Mesendoderm (in vitro differentiated cells): ENCODE measurements at regions not wholly inside any gene's neighbourhood (a gene's known extent, or its start where the extent isn't known, plus 50 kb on each side); places are given as distances from the start of the nearest gene placed in this dataset.

Experiments
- DNase-seq: peaks from one replicate; pipeline ENCODE4 v3.0.0; 2013
- H2AK5ac ChIP-seq: 2 replicates; pipeline ENCODE4 v1.6.1; 2013; ENCODE audit warnings: low read length, inconsistent platforms
- H2BK120ac ChIP-seq: 2 replicates; pipeline ENCODE4 v1.6.1; 2013; ENCODE audit warnings: low read depth, mild to moderate bottlenecking, low read length, moderate library complexity, mixed read lengths
- H2BK15ac ChIP-seq: replicated peaks from 2 replicates; pipeline ENCODE4 v1.6.1; 2013; ENCODE audit warnings: low read depth, mild to moderate bottlenecking, moderate library complexity
- H2BK5ac ChIP-seq: 2 replicates; pipeline ENCODE4 v1.6.1; 2013; ENCODE audit warnings: low read length, inconsistent platforms
- H3K18ac ChIP-seq: 2 replicates; pipeline ENCODE4 v1.6.1; 2013; ENCODE audit warnings: mild to moderate bottlenecking, low read length, mixed read lengths
- H3K23ac ChIP-seq: one replicate; pipeline ENCODE4 v1.6.1; 2013; ENCODE audit warnings: low read length
- H3K27ac ChIP-seq: 2 replicates; pipeline ENCODE4 v1.5.1; 2013; ENCODE audit warnings: low read depth, mild to moderate bottlenecking, inconsistent platforms, low read length, moderate library complexity
- H3K27me3 ChIP-seq: 2 replicates; pipeline ENCODE4 v1.6.1; 2013; ENCODE audit warnings: low read length, control low read depth, mild to moderate bottlenecking, inconsistent platforms; ENCODE audit not compliant: insufficient read depth, poor library complexity
- H3K36me3 ChIP-seq: 2 replicates; pipeline ENCODE4 v1.6.1; 2013; ENCODE audit warnings: low read length, inconsistent platforms; ENCODE audit not compliant: control insufficient read depth, insufficient read depth
- H3K4ac ChIP-seq: one replicate; pipeline ENCODE4 v1.6.1; 2013; ENCODE audit warnings: low read depth, mild to moderate bottlenecking, low read length, moderate library complexity
- H3K4me1 ChIP-seq: 2 replicates; pipeline ENCODE4 v1.6.1; 2013; ENCODE audit warnings: low read depth, low read length, inconsistent platforms; ENCODE audit not compliant: control insufficient read depth
- H3K4me2 ChIP-seq: 2 replicates; pipeline ENCODE4 v1.6.1; 2013; ENCODE audit warnings: low read length
- H3K4me3 ChIP-seq: 2 replicates; pipeline ENCODE4 v1.5.1; 2013; ENCODE audit warnings: mild to moderate bottlenecking, low read length
- H3K56ac ChIP-seq: one replicate; pipeline ENCODE4 v1.6.1; 2013; ENCODE audit warnings: low read length
- H3K79me1 ChIP-seq: 2 replicates; pipeline ENCODE4 v1.6.1; 2013; ENCODE audit warnings: low read length, inconsistent platforms
- H3K79me2 ChIP-seq: 2 replicates; pipeline ENCODE4 v1.6.1; 2013; ENCODE audit warnings: mild to moderate bottlenecking, low read length; ENCODE audit not compliant: control insufficient read depth, insufficient read depth
- H3K9ac ChIP-seq: 2 replicates; pipeline ENCODE4 v1.6.1; 2013; ENCODE audit warnings: low read length, inconsistent platforms
- H4K5ac ChIP-seq: one replicate; pipeline ENCODE4 v1.6.1; 2013; ENCODE audit warnings: low read length
- H4K8ac ChIP-seq: one replicate; pipeline ENCODE4 v1.6.1; 2013; ENCODE audit warnings: low read depth, mild to moderate bottlenecking, control low read depth, low read length, moderate library complexity
- WGBS: extraction: QIAGEN DNeasy Blood & Tissue Kit; methylation state at CpG from one replicate; pipeline ENCODE4 v1.1.7; 2013; ENCODE audit warnings: low lambda C conversion rate, missing lambda C conversion rate; ENCODE audit not compliant: insufficient coverage; ENCODE audit errors: extremely low coverage; 5-methylcytosine and 5-hydroxymethylcytosine counted together

GRCh38 chr9:91151718-91152095 is 210.0 kb downstream of the AUH start:
- Histone ChIP-seq H3K4me2 (no peak overlapping the region), H2BK5ac (no peak overlapping the region), H3K79me1 (no peaks in the 10 kb centered on the region), H3K56ac (no peak overlapping the region), H3K4me1 (no peaks in the 10 kb centered on the region), H4K8ac (no peak overlapping the region), H2AK5ac (no peak overlapping the region), H3K4me3 (no peak overlapping the region), H3K36me3 (no peaks in the 10 kb centered on the region), H3K9ac (no peak overlapping the region), H3K4ac (no peak overlapping the region), H2BK120ac (no peak overlapping the region), H4K5ac (no peak overlapping the region), H3K18ac (no peak overlapping the region), H3K27me3 (no peaks in the 10 kb centered on the region), H3K79me2 (no peaks in the 10 kb centered on the region), H3K23ac (no peak overlapping the region), H3K27ac (no peak overlapping the region), H2BK15ac (no peak overlapping the region)
- no CpG with 5 or more reads among the region's 4 CpGs for WGBS
- DNase-seq, result no peak

GRCh38 chr9:91154686-91155085 is 207.0 kb downstream of the AUH start:
- Histone ChIP-seq H3K56ac (no peak overlapping the region), H3K27me3 (no peaks in the 10 kb centered on the region), H2BK15ac (no peak overlapping the region), H2BK120ac (no peak overlapping the region), H2BK5ac (no peak overlapping the region), H3K4me1 (no peaks in the 10 kb centered on the region), H3K4me2 (no peak overlapping the region), H3K79me2 (no peaks in the 10 kb centered on the region), H3K4me3 (no peak overlapping the region), H3K36me3 (no peaks in the 10 kb centered on the region), H4K8ac (no peak overlapping the region), H3K79me1 (no peaks in the 10 kb centered on the region), H3K23ac (no peak overlapping the region), H2AK5ac (no peak overlapping the region), H3K27ac (no peak overlapping the region), H4K5ac (no peak overlapping the region), H3K9ac (no peak overlapping the region), H3K4ac (no peak overlapping the region), H3K18ac (no peak overlapping the region)
- no peak for DNase-seq
- WGBS, result no CpG with 5 or more reads among the region's 3 CpGs

- Histone ChIP-seq H4K8ac (no peak overlapping the region), H3K27me3 (no peaks in the 10 kb centered on the region), H3K79me1 (no peaks in the 10 kb centered on the region), H3K4me2 (no peak overlapping the region), H3K4ac (no peak overlapping the region), H3K23ac (no peak overlapping the region), H2AK5ac (no peak overlapping the region), H2BK5ac (no peak overlapping the region), H3K9ac (no peak overlapping the region), H3K36me3 (no peaks in the 10 kb centered on the region), H3K4me3 (no peak overlapping the region), H2BK120ac (no peak overlapping the region), H3K4me1 (no peaks in the 10 kb centered on the region), H4K5ac (no peak overlapping the region), H3K27ac (no peak overlapping the region), H2BK15ac (no peak overlapping the region), H3K79me2 (no peaks in the 10 kb centered on the region), H3K18ac (no peak overlapping the region), H3K56ac (no peak overlapping the region)
- WGBS, result no CpG with 5 or more reads among the region's 6 CpGs
- no peak for DNase-seq
Measured at GRCh38 chr9:91155181-91155580, 206.5 kb downstream of the AUH start.

GRCh38 chr9:91155746-91156376 is 205.9 kb downstream of the AUH start:
- Histone ChIP-seq H3K79me2 (no peaks in the 10 kb centered on the region), H2BK120ac (no peak overlapping the region), H4K8ac (no peak overlapping the region), H3K4me2 (no peak overlapping the region), H3K23ac (no peak overlapping the region), H3K27me3 (no peaks in the 10 kb centered on the region), H4K5ac (no peak overlapping the region), H3K56ac (no peak overlapping the region), H3K79me1 (no peaks in the 10 kb centered on the region), H3K9ac (no peak overlapping the region), H3K4me1 (no peaks in the 10 kb centered on the region), H2BK15ac (no peak overlapping the region), H3K4ac (no peak overlapping the region), H3K36me3 (no peaks in the 10 kb centered on the region), H2AK5ac (no peak overlapping the region), H3K4me3 (no peak overlapping the region), H3K18ac (no peak overlapping the region), H2BK5ac (no peak overlapping the region), H3K27ac (no peak overlapping the region)
- WGBS, result no CpG with 5 or more reads among the region's 7 CpGs
- DNase-seq, result no peak

GRCh38 chr9:91156451-91157234 is 205.1 kb downstream of the AUH start:
- no peak overlapping the region for H2AK5ac ChIP-seq
- H3K79me1 ChIP-seq, result no peaks in the 10 kb centered on the region

More at GRCh38 chr9:91156451-91157234, 205.1 kb downstream of the AUH start:
- Histone ChIP-seq H3K23ac (no peak overlapping the region), H4K8ac (no peak overlapping the region), H3K4me3 (no peak overlapping the region), H4K5ac (no peak overlapping the region), H3K9ac (no peak overlapping the region), H3K18ac (no peak overlapping the region), H2BK120ac (no peak overlapping the region), H3K4me2 (no peak overlapping the region), H3K36me3 (no peaks in the 10 kb centered on the region), H3K27ac (no peak overlapping the region), H2BK15ac (no peak overlapping the region), H3K56ac (no peak overlapping the region), H3K27me3 (no peaks in the 10 kb centered on the region), H2BK5ac (no peak overlapping the region), H3K79me2 (no peaks in the 10 kb centered on the region), H3K4ac (no peak overlapping the region), H3K4me1 (no peaks in the 10 kb centered on the region)
- WGBS, result no CpG with 5 or more reads among the region's 10 CpGs
- DNase-seq, result no peak
